GM12878 (cell line): ENCODE measurements at regions not wholly inside any gene's neighbourhood (a gene's known extent, or its start where the extent isn't known, plus 50 kb on each side); places are given as distances from the start of the nearest gene placed in this dataset.

Experiments
- ATAC-seq: fragments of 200-7000 bp; cut with Tn5 transposase; 3 replicates; pipeline ENCODE4 v1.9.1; 2020; ENCODE audit warnings: mild to moderate bottlenecking, moderate library complexity
- BruUV-seq: library from RNA; stranded (reverse); fragments of 400-500 nt; replicated peaks from 2 replicates; lab custom pipeline; 2021; lab: Mats Ljungman, UMichigan
- CTCF ChIA-PET: fragments of 300-600 bp; sonication (Branson Sonifier 250); formaldehyde crosslinking; extraction: SDS; loops from one replicate; lab custom pipeline; 2021; ENCODE audit warnings: inconsistent platforms; lab: Yijun Ruan, JAX
- POLR2A ChIA-PET: fragments of 350-600 bp; formaldehyde crosslinking; extraction: SDS; loops from one replicate; lab custom pipeline; 2021; ENCODE audit warnings: inconsistent platforms; lab: Charles Lee
- RAD21 ChIA-PET: fragments of 300-600 bp; sonication (Branson Sonifier 250); formaldehyde crosslinking; loops from one replicate; lab custom pipeline; 2023; ENCODE audit warnings: antibody characterized with exemption; ENCODE audit not compliant: unreplicated experiment; lab: Charles Lee
- SMC1A ChIA-PET: fragments of 300-600 bp; sonication (Branson Sonifier 250); formaldehyde crosslinking; loops from one replicate; lab custom pipeline; 2023; ENCODE audit not compliant: unreplicated experiment, uncharacterized antibody; lab: Charles Lee
- DNase-seq: peaks from one replicate; pipeline ENCODE4 v3.0.0-alpha.2; 2011; ENCODE audit warnings: low read depth, low spot score
- FAIRE-seq: peaks from 3 replicates; lab custom pipeline; 2011; peaks lifted over from hg19 to GRCh38; lab: Jason Lieb, UNC
- H2AFZ ChIP-seq: 2 replicates; pipeline ENCODE4 v1.6.0; 2011; ENCODE audit warnings: low read depth, low read length, control low read depth; ENCODE audit not compliant: control insufficient read depth
- H3K27ac ChIP-seq: 2 replicates; pipeline ENCODE4 v1.5.1; 2011; ENCODE audit warnings: control low read depth; ENCODE audit not compliant: control insufficient read depth, insufficient read depth
- H3K27me3 ChIP-seq, 2 experiments: replicated peaks in 1 of 2; 2 replicates each; pipeline versions ENCODE4 v1.6.0 to v1.6.1; 2011; ENCODE audit warnings: low read length in 1 of 2; ENCODE audit not compliant: control insufficient read depth in 2 of 2, insufficient read depth in 2 of 2
- H3K36me3 ChIP-seq, 2 experiments: 2 replicates each; pipeline ENCODE4 v1.5.1; 2011; ENCODE audit warnings: low read length in 1 of 2; ENCODE audit not compliant: control insufficient read depth in 2 of 2, insufficient read depth in 2 of 2
- H3K4me1 ChIP-seq: 2 replicates; pipeline ENCODE4 v1.6.1; 2011; ENCODE audit warnings: mild to moderate bottlenecking, low read length, moderate library complexity, mixed read lengths; ENCODE audit not compliant: control insufficient read depth, insufficient read depth
- H3K4me2 ChIP-seq: 2 replicates; pipeline ENCODE4 v1.6.0; 2011; ENCODE audit warnings: control low read depth; ENCODE audit not compliant: control insufficient read depth, insufficient read depth
- H3K4me3 ChIP-seq: fragments of 200-600 bp; sonication (generic); 2 replicates; pipeline ENCODE4 v1.5.1; 2016
- H3K79me2 ChIP-seq: 2 replicates; pipeline ENCODE4 v1.6.0; 2011; ENCODE audit warnings: low read length; ENCODE audit not compliant: control insufficient read depth, insufficient read depth
- H3K9ac ChIP-seq: 2 replicates; pipeline ENCODE4 v1.8.0; 2011; ENCODE audit warnings: low read length, control low read depth, mixed read lengths; ENCODE audit not compliant: control insufficient read depth, insufficient read depth
- H3K9me3 ChIP-seq: replicated peaks from 3 replicates; pipeline ENCODE4 v1.5.1; 2011; ENCODE audit warnings: mild to moderate bottlenecking, low read length; ENCODE audit not compliant: control insufficient read depth, insufficient read depth
- H4K20me1 ChIP-seq: 2 replicates; pipeline ENCODE4 v1.6.0; 2011; ENCODE audit not compliant: control insufficient read depth, insufficient read depth
- ASH2L ChIP-seq: fragments of 300-600, 200-600 bp; sonication (generic); IDR thresholded peaks from 2 replicates; pipeline ENCODE4 v1.6.1; 2017; ENCODE audit warnings: low read depth, mild to moderate bottlenecking, borderline replicate concordance
- CHD4 ChIP-seq: fragments of 200-600 bp; sonication (generic); IDR thresholded peaks from 2 replicates; pipeline ENCODE4 v1.6.1; 2016; ENCODE audit warnings: mild to moderate bottlenecking
- CREB1 ChIP-seq: IDR thresholded peaks from 2 replicates; pipeline ENCODE4 v1.6.1; 2012; ENCODE audit warnings: low read depth, mild to moderate bottlenecking, inconsistent platforms
- E2F8 ChIP-seq: fragments of 450-650 bp; IDR thresholded peaks from 2 replicates; pipeline ENCODE4 v1.6.1; 2018; ENCODE audit warnings: mild to moderate bottlenecking, low read depth, moderate library complexity; ENCODE audit not compliant: partially characterized antibody
- EP300 ChIP-seq, 2 experiments: fragments of 150-350 bp in 1 of 2; IDR thresholded peaks; 2 replicates each; pipeline ENCODE4 v1.6.1; 2011 to 2012; ENCODE audit warnings: low read depth in 2 of 2, low read length in 2 of 2, borderline replicate concordance in 1 of 2, improper control_type of control experiment in 1 of 2, inconsistent platforms in 1 of 2; ENCODE audit not compliant: control insufficient read depth in 1 of 2
- ETV6 ChIP-seq, 2 experiments: fragments of 450-650 bp in 1 of 2; IDR thresholded peaks in 1 of 2; conservative IDR thresholded peaks in 1 of 2; 2 replicates each; pipeline ENCODE4 v1.6.1; 2014; ENCODE audit warnings: antibody characterized with exemption in 1 of 2, borderline replicate concordance in 1 of 2, low read depth in 1 of 2, mild to moderate bottlenecking in 1 of 2, moderate library complexity in 1 of 2
- IRF3 ChIP-seq: fragments of 450-650 bp; IDR thresholded peaks from 2 replicates; pipeline ENCODE4 v1.6.1; 2014; ENCODE audit warnings: mild to moderate bottlenecking
- LARP7 ChIP-seq: fragments of 450-650 bp; IDR thresholded peaks from 2 replicates; pipeline ENCODE4 v1.6.1; 2017; ENCODE audit warnings: mild to moderate bottlenecking
- MEF2A ChIP-seq: IDR thresholded peaks from 2 replicates; pipeline ENCODE4 v1.6.1; 2011; ENCODE audit warnings: low read depth, mild to moderate bottlenecking, low read length, moderate library complexity; ENCODE audit not compliant: insufficient read depth
- MTA2 ChIP-seq: fragments of 450-650 bp; IDR thresholded peaks from 2 replicates; pipeline ENCODE4 v1.6.1; 2016; ENCODE audit warnings: low read depth, mild to moderate bottlenecking, moderate library complexity
- MXI1 ChIP-seq: fragments of 150-350 bp; IDR thresholded peaks from 2 replicates; pipeline ENCODE4 v1.6.1; 2011; ENCODE audit warnings: low read depth, mild to moderate bottlenecking, inconsistent platforms, low read length, improper control_type of control experiment
- NFIC ChIP-seq: IDR thresholded peaks from 2 replicates; pipeline ENCODE4 v1.6.1; 2012; ENCODE audit warnings: low read depth, mild to moderate bottlenecking, inconsistent platforms, low read length, moderate library complexity
- NR2C1 ChIP-seq: fragments of 450-650 bp; IDR thresholded peaks from 2 replicates; pipeline ENCODE4 v1.6.1; 2017; ENCODE audit warnings: antibody characterized with exemption, mild to moderate bottlenecking, moderate library complexity
- POLR2AphosphoS5 ChIP-seq: IDR thresholded peaks from 2 replicates; pipeline ENCODE4 v1.6.1; 2011; ENCODE audit warnings: mild to moderate bottlenecking, low read length, inconsistent platforms
- RELB ChIP-seq: fragments of 450-650 bp; IDR thresholded peaks from 2 replicates; pipeline ENCODE4 v1.6.1; 2017; ENCODE audit warnings: low read depth, mild to moderate bottlenecking, moderate library complexity
- WRNIP1 ChIP-seq: IDR thresholded peaks from 2 replicates; pipeline ENCODE4 v1.6.1; 2011; ENCODE audit warnings: low read depth, low read length, improper control_type of control experiment, borderline replicate concordance
- WGBS: methylation state at CpG from one replicate; pipeline ENCODE4 v1.1.6; 2016; ENCODE audit warnings: low lambda C conversion rate; ENCODE audit not compliant: insufficient replicate concordance, insufficient coverage; ENCODE audit errors: missing lambda C conversion rate; 5-methylcytosine and 5-hydroxymethylcytosine counted together
- in situ Hi-C: fragments of 300-500 bp; cut with MboI; formaldehyde crosslinking; loops from 9 replicates; pipeline ENCODE4 v1.14.3; 2018; ENCODE audit warnings: mixed read lengths
- intact Hi-C: fragments of 100-400 bp; cut with micrococcal nuclease; formaldehyde crosslinking; loops from one replicate; pipeline ENCODE4 v1.14.2; 2022; ENCODE audit not compliant: unreplicated experiment

GRCh38 chr10:91024541-91024940, 103.7 kb upstream of the ANKRD1 start (continued):
- TF ChIP-seq E2F8 (no peak), CHD4 (no peak)

- in situ Hi-C loops (no loop called here), intact Hi-C loops (no loop called here)
- RAD21 ChIA-PET, result no interaction called here
- ATAC-seq (no peak), FAIRE-seq (no peak), DNase-seq (no peak)
- Histone ChIP-seq H3K27ac (no peak overlapping the region), H3K36me3 (no peaks in the 10 kb centered on the region), H3K79me2 (no peaks in the 10 kb centered on the region), H3K4me1 (no peaks in the 10 kb centered on the region), H3K4me3 (no peak overlapping the region), H4K20me1 (no peaks in the 10 kb centered on the region), H3K9ac (no peak overlapping the region), H3K27me3 (no peaks in the 10 kb centered on the region), H2AFZ (no peak overlapping the region), H3K4me2 (no peak overlapping the region), H3K9me3 (no peaks in the 10 kb centered on the region)
- WGBS, result 49% methylated on average over 5 of the region's 5 CpGs
- CTCF ChIA-PET, result interaction anchor here (1.3 to 1.5 kb wide), 3 partner anchors 13 to 218 kb away, joined by 3 to 5 read pairs (median 4); no protein-coding TSS in a partner anchor
- SMC1A ChIA-PET, result no interaction called here
- no TSS peak for BruUV-seq
- POLR2A ChIA-PET, result no interaction called here
- TF ChIP-seq ETV6 (conservative IDR thresholded peaks at IDR 0.05 in 1 of 2, IDR thresholded peaks at IDR 0.05 in 1 of 2; ENCODE audit: borderline replicate concordance in 1 of 2, low read depth in 1 of 2), result no peak
- no peak for TF ChIP-seq RELB
- no peak for TF ChIP-seq CREB1
- TF ChIP-seq ASH2L, result no peak
- TF ChIP-seq WRNIP1, result no peak
- no peak for TF ChIP-seq LARP7
- TF ChIP-seq MXI1, result no peak
- no peak for TF ChIP-seq EP300 (IDR thresholded peaks at IDR 0.05; ENCODE audit: borderline replicate concordance in 1 of 2, control insufficient read depth in 1 of 2, low read depth in 2 of 2, low read length in 2 of 2)
- TF ChIP-seq NR2C1, result no peak
- TF ChIP-seq POLR2AphosphoS5, result no peak
- TF ChIP-seq IRF3, result no peak
- no peak for TF ChIP-seq MEF2A
- no peak for TF ChIP-seq NFIC
- no peak for TF ChIP-seq MTA2
These were observed 111.8 kb upstream of the ANKRD1 start for GRCh38 chr10:91032611-91033206.
